ENCODE measurements at regions not wholly inside any gene's neighbourhood (a gene's known extent, or its start where the extent isn't known, plus 50 kb on each side); places are given as distances from the start of the nearest gene placed in this dataset.
A peak's percentile ranks its signal among the peaks of the same experiment; 100 is the strongest.
"Not testable (repeated sequence)": the region's sequence is repeated elsewhere in the genome, so short reads cannot be mapped to it uniquely, and the experiment has no call there.

GRCh38 chr6:26799903-26800633 is 140.5 kb upstream of the ZNF322 start:
- not testable (repeated sequence) for DNase-seq (ENCODE audit: low spot score)

- DNase-seq (ENCODE audit: low spot score), result not testable (repeated sequence)
These were observed 144.2 kb upstream of the ZNF322 start for GRCh38 chr6:26803762-26804161.

- not testable (repeated sequence) for DNase-seq (ENCODE audit: low spot score)
These were observed 152.1 kb upstream of the ZNF322 start for GRCh38 chr6:26811486-26812116.

GRCh38 chr6:26818640-26819225 is 159.2 kb upstream of the ZNF322 start:
- not testable (repeated sequence) for DNase-seq (ENCODE audit: low spot score)

- DNase-seq (ENCODE audit: low spot score), result not testable (repeated sequence)
These were observed 168.4 kb upstream of the ZNF322 start for GRCh38 chr6:26827965-26828364.

GRCh38 chr6:26829480-26829879 is 169.9 kb upstream of the ZNF322 start:
- DNase-seq (ENCODE audit: low spot score), result not testable (repeated sequence)

GRCh38 chr6:26830992-26831391 is 171.4 kb upstream of the ZNF322 start:
- DNase-seq (ENCODE audit: low spot score), result not testable (repeated sequence)

- DNase-seq (ENCODE audit: low spot score), result not testable (repeated sequence)
These were observed 176.2 kb upstream of the ZNF322 start for GRCh38 chr6:26835707-26836106.

- DNase-seq (ENCODE audit: low spot score), result not testable (repeated sequence)
These were observed 177.1 kb upstream of the ZNF322 start for GRCh38 chr6:26836657-26837056.

GRCh38 chr6:26844823-26845222 is 185.3 kb upstream of the ZNF322 start:
- DNase-seq (ENCODE audit: low spot score), result not testable (repeated sequence)

GRCh38 chr6:26857289-26857688 is 197.7 kb upstream of the ZNF322 start:
- not testable (repeated sequence) for DNase-seq (ENCODE audit: low spot score)

- not testable (repeated sequence) for DNase-seq (ENCODE audit: low spot score)
These were observed 199.7 kb upstream of the ZNF322 start for GRCh38 chr6:26859067-26859770.

- not testable (repeated sequence) for DNase-seq (ENCODE audit: low spot score)
These were observed 200.2 kb upstream of the ZNF322 start for GRCh38 chr6:26859771-26860163.

GRCh38 chr6:26861913-26862312 is 202.4 kb upstream of the ZNF322 start:
- not testable (repeated sequence) for DNase-seq (ENCODE audit: low spot score)

- not testable (repeated sequence) for DNase-seq (ENCODE audit: low spot score)
These were observed 204.1 kb upstream of the ZNF322 start for GRCh38 chr6:26863641-26864040.

- not testable (repeated sequence) for DNase-seq (ENCODE audit: low spot score)
These were observed 239.2 kb upstream of the ZNF322 start for GRCh38 chr6:26898785-26899184.

GRCh38 chr6:26924206-26924605 is 264.7 kb upstream of the ZNF322 start:
- not testable (repeated sequence) for DNase-seq (ENCODE audit: low spot score)

GRCh38 chr6:26928190-26928589 is 268.6 kb upstream of the ZNF322 start:
- DNase-seq (ENCODE audit: low spot score), result not testable (repeated sequence)

GRCh38 chr6:26937258-26937657 is 277.7 kb upstream of the ZNF322 start:
- DNase-seq (ENCODE audit: low spot score), result not testable (repeated sequence)

- not testable (repeated sequence) for DNase-seq (ENCODE audit: low spot score)
These were observed 291.7 kb upstream of the ZNF322 start for GRCh38 chr6:26951211-26951610.

- DNase-seq (ENCODE audit: low spot score), result peak; percentile 21
These were observed 291.4 kb upstream of the PRSS16 start for GRCh38 chr6:26956078-26956600.

- peak; percentile 16 for DNase-seq (ENCODE audit: low spot score)
These were observed 290.8 kb upstream of the PRSS16 start for GRCh38 chr6:26956601-26957184.
